ENCODE measurements at regions not wholly inside any gene's neighbourhood (a gene's known extent, or its start where the extent isn't known, plus 50 kb on each side); places are given as distances from the start of the nearest gene placed in this dataset.

GRCh38 chr2:150858382-150858781 lies 370.9 kb upstream of the RND3 start (continued):
- no peak for TF ChIP-seq ZFHX2 (tag by site-specific recombination; conservative IDR thresholded peaks at IDR 0.05)

DNA sequence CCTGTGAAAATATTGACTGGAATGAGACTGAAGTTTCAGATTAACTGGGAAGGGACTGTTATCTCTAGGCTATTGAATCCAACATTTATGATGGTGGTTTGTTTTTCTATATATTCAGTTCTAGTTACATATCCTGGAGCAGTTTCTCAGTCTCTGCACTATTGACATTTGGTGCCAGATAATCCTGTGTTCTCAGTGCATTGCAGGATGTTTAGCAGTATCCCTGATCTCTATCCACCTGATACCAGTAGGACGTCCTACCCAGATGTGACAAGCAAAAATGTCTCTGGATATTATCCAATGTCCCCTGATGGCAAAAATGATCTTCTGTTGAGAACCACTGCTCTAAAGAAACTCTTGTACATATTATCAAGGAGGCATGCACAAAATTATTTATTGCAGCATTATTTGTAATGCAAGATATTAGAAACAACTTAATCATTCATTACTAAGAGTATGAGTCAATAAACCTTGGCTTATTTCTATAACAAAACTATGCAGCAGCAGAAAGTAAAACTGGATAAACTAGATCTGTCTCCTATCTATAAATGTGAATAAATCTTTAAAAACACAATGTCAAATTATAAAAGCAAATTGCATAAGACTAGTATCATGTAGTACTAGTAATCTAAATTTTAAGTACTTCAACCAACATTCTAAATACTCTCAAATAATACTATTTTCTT lies 369.3 kb upstream of the RND3 start:
- CTCF ChIA-PET = no interaction called here

DNA sequence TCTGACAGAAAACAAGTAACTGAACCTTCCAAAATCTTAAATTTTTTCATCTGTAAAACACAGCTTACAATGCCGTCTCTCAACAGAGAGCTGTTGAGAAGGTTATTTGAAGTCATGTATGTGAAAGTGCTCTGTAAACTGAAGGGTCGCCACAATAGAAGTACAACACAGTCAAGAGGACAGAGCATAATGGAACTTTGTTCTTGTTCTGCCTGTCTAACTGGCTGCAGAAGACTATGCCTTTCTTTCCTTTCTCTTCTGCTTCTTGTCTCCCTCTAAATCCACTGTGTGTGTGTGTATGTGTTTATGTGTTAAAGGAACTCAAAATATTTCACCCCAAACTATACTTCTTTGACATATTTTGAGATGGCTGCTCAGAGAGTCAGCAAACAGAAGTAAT lies 365.8 kb upstream of the RND3 start:
- H3K27ac ChIP-seq (ENCODE audit: extremely low read depth, low read depth, low read length) = no peak overlapping the region
- CTCF ChIA-PET = no interaction called here
- H3K9me3 ChIP-seq (ENCODE audit: control insufficient read depth, insufficient read depth, low read depth, low read length) = no peaks in the 10 kb centered on the region
- POLR2A ChIA-PET = no interaction called here
- TF ChIP-seq, protein P1, sequence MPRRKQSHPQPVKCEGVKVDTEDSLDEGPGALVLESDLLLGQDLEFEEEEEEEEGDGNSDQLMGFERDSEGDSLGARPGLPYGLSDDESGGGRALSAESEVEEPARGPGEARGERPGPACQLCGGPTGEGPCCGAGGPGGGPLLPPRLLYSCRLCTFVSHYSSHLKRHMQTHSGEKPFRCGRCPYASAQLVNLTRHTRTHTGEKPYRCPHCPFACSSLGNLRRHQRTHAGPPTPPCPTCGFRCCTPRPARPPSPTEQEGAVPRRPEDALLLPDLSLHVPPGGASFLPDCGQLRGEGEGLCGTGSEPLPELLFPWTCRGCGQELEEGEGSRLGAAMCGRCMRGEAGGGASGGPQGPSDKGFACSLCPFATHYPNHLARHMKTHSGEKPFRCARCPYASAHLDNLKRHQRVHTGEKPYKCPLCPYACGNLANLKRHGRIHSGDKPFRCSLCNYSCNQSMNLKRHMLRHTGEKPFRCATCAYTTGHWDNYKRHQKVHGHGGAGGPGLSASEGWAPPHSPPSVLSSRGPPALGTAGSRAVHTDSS (tag by site-specific recombination; IDR thresholded peaks at IDR 0.05) = no peak
- TF ChIP-seq ZSCAN23 (tag by site-specific recombination; IDR thresholded peaks at IDR 0.05) (no peak), ZNF214 (tag by site-specific recombination; IDR thresholded peaks at IDR 0.05; ENCODE audit: borderline replicate concordance) (no peak), ZNF549 (tag by site-specific recombination; IDR thresholded peaks at IDR 0.05) (no peak)
- no peaks in the 10 kb centered on the region for H3K4me1 ChIP-seq (ENCODE audit: control insufficient read depth, insufficient read depth, low read length)
- H3K4me3 ChIP-seq (ENCODE audit: low read depth, low read length) = no peak overlapping the region
- no peaks in the 10 kb centered on the region for H3K36me3 ChIP-seq (ENCODE audit: control insufficient read depth in 2 of 2, insufficient read depth in 1 of 2, low read length in 2 of 2)

More for the DNA sequence above, 369.3 kb upstream of the RND3 start:
- Histone ChIP-seq H3K4me3 (ENCODE audit: low read depth, low read length) (no peak overlapping the region), H3K36me3 (ENCODE audit: control insufficient read depth in 2 of 2, insufficient read depth in 1 of 2, low read length in 2 of 2) (no peaks in the 10 kb centered on the region), H3K4me1 (ENCODE audit: control insufficient read depth, insufficient read depth, low read length) (no peaks in the 10 kb centered on the region), H3K27ac (ENCODE audit: extremely low read depth, low read depth, low read length) (no peak overlapping the region), H3K9me3 (ENCODE audit: control insufficient read depth, insufficient read depth, low read depth, low read length) (no peaks in the 10 kb centered on the region)
- POLR2A ChIA-PET = no interaction called here
- TF ChIP-seq ZNF600 (tag by site-specific recombination; IDR thresholded peaks at IDR 0.05) (no peak), ZNF132 (tag by site-specific recombination; IDR thresholded peaks at IDR 0.05; ENCODE audit: borderline replicate concordance) (no peak), ZNF704 (tag by site-specific recombination; IDR thresholded peaks at IDR 0.05) (no peak), ZNF114 (tag by site-specific recombination; IDR thresholded peaks at IDR 0.05) (no peak)

- ChIA-PET CTCF (no interaction called here), POLR2A (no interaction called here)
- Histone ChIP-seq H3K9me3 (ENCODE audit: control insufficient read depth, insufficient read depth, low read depth, low read length) (no peaks in the 10 kb centered on the region), H3K36me3 (ENCODE audit: control insufficient read depth in 2 of 2, insufficient read depth in 1 of 2, low read length in 2 of 2) (no peaks in the 10 kb centered on the region), H3K4me1 (ENCODE audit: control insufficient read depth, insufficient read depth, low read length) (no peaks in the 10 kb centered on the region), H3K27ac (ENCODE audit: extremely low read depth, low read depth, low read length) (no peak overlapping the region), H3K4me3 (ENCODE audit: low read depth, low read length) (no peak overlapping the region)
- TF ChIP-seq ZNF155 (tag by site-specific recombination; IDR thresholded peaks at IDR 0.05) (no peak), ZBTB20 (tag by site-specific recombination; IDR thresholded peaks at IDR 0.05) (no peak), GLI4 (tag by site-specific recombination; IDR thresholded peaks at IDR 0.05) (no peak), ZNF777 (tag by site-specific recombination; IDR thresholded peaks at IDR 0.05; ENCODE audit: borderline replicate concordance) (no peak), ZNF785 (tag by site-specific recombination; IDR thresholded peaks at IDR 0.05) (no peak), KLF1 (tag by site-specific recombination; IDR thresholded peaks at IDR 0.05) (no peak)
These were observed 363.2 kb upstream of the RND3 start for GRCh38 chr2:150850641-150851040.

GRCh38 chr2:150847578-150847977 lies 360.1 kb upstream of the RND3 start:
- TF ChIP-seq ZNF561 (tag by site-specific recombination; IDR thresholded peaks at IDR 0.05; ENCODE audit: borderline replicate concordance) (no peak), ZNF530 (tag by site-specific recombination; IDR thresholded peaks at IDR 0.05; ENCODE audit: low read depth) (no peak)
- H3K4me3 ChIP-seq (ENCODE audit: low read depth, low read length) = no peak overlapping the region
- no peak overlapping the region for H3K27ac ChIP-seq (ENCODE audit: extremely low read depth, low read depth, low read length)
- no peaks in the 10 kb centered on the region for H3K36me3 ChIP-seq (ENCODE audit: control insufficient read depth in 2 of 2, insufficient read depth in 1 of 2, low read length in 2 of 2)
- ChIA-PET POLR2A (no interaction called here), CTCF (no interaction called here)
- H3K4me1 ChIP-seq (ENCODE audit: control insufficient read depth, insufficient read depth, low read length) = no peaks in the 10 kb centered on the region
- H3K9me3 ChIP-seq (ENCODE audit: control insufficient read depth, insufficient read depth, low read depth, low read length) = no peaks in the 10 kb centered on the region

Measured in HEK293 (cell line).